ENCODE measurements at regions not wholly inside any gene's neighbourhood (a gene's known extent, or its start where the extent isn't known, plus 50 kb on each side); places are given as distances from the start of the nearest gene placed in this dataset.

- no peaks in the 10 kb centered on the region for H3K4me1 ChIP-seq (ENCODE audit: control insufficient read depth, insufficient read depth, low read length)
- no peaks in the 10 kb centered on the region for H3K36me3 ChIP-seq (ENCODE audit: control insufficient read depth, insufficient read depth, low read length)
- no peak overlapping the region for H3K4me3 ChIP-seq (ENCODE audit: low read length)
- no peak overlapping the region for H3K9ac ChIP-seq (ENCODE audit: low read length)
- H3K27me3 ChIP-seq (ENCODE audit: control insufficient read depth, insufficient read depth, low read length): no peaks in the 10 kb centered on the region
- H3K9me3 ChIP-seq (ENCODE audit: control insufficient read depth, low read length): no peaks in the 10 kb centered on the region
Measured at GRCh38 chr11:69427906-69428880, 53.3 kb upstream of the LINC01488 start.

GRCh38 chr11:69429716-69430491 lies 51.6 kb upstream of the LINC01488 start:
- H3K9ac ChIP-seq (ENCODE audit: low read length): no peak overlapping the region
- H3K27me3 ChIP-seq (ENCODE audit: control insufficient read depth, insufficient read depth, low read length): no peaks in the 10 kb centered on the region
- H3K4me3 ChIP-seq (ENCODE audit: low read length): no peak overlapping the region
- no peaks in the 10 kb centered on the region for H3K36me3 ChIP-seq (ENCODE audit: control insufficient read depth, insufficient read depth, low read length)
- no peaks in the 10 kb centered on the region for H3K9me3 ChIP-seq (ENCODE audit: control insufficient read depth, low read length)
- no peaks in the 10 kb centered on the region for H3K4me1 ChIP-seq (ENCODE audit: control insufficient read depth, insufficient read depth, low read length)

- H3K4me3 ChIP-seq (ENCODE audit: low read length): no peak overlapping the region
- H3K9me3 ChIP-seq (ENCODE audit: control insufficient read depth, low read length): no peaks in the 10 kb centered on the region
- no peaks in the 10 kb centered on the region for H3K36me3 ChIP-seq (ENCODE audit: control insufficient read depth, insufficient read depth, low read length)
- no peaks in the 10 kb centered on the region for H3K27me3 ChIP-seq (ENCODE audit: control insufficient read depth, insufficient read depth, low read length)
- H3K4me1 ChIP-seq (ENCODE audit: control insufficient read depth, insufficient read depth, low read length): no peaks in the 10 kb centered on the region
- H3K9ac ChIP-seq (ENCODE audit: low read length): no peak overlapping the region
Measured at GRCh38 chr11:69430566-69430965, 50.9 kb upstream of the LINC01488 start.

- Histone ChIP-seq H3K9me3 (ENCODE audit: control insufficient read depth, low read length) (no peaks in the 10 kb centered on the region), H3K4me3 (ENCODE audit: low read length) (no peak overlapping the region), H3K4me1 (ENCODE audit: control insufficient read depth, insufficient read depth, low read length) (no peaks in the 10 kb centered on the region), H3K36me3 (ENCODE audit: control insufficient read depth, insufficient read depth, low read length) (no peaks in the 10 kb centered on the region), H3K27me3 (ENCODE audit: control insufficient read depth, insufficient read depth, low read length) (no peaks in the 10 kb centered on the region), H3K9ac (ENCODE audit: low read length) (no peak overlapping the region)
Measured at GRCh38 chr11:69431136-69431535, 50.3 kb upstream of the LINC01488 start.

Measured in mucosa of stomach (tissue), 1 donor.